ENCODE measurements at regions not wholly inside any gene's neighbourhood (a gene's known extent, or its start where the extent isn't known, plus 50 kb on each side); places are given as distances from the start of the nearest gene placed in this dataset.

GRCh38 chr2:185347445-185347844 is 391.2 kb upstream of the FSIP2 start:
- Histone ChIP-seq H2BK12ac (ENCODE audit: low read length) (no peak overlapping the region), H2BK5ac (ENCODE audit: low read depth, low read length, poor library complexity) (no peak overlapping the region), H4K91ac (ENCODE audit: low read depth, low read length) (no peak overlapping the region), H3K4ac (ENCODE audit: low read depth, low read length) (no peak overlapping the region), H2BK120ac (ENCODE audit: insufficient read depth, low read length, poor library complexity) (no peak overlapping the region), H3K4me1 (ENCODE audit: control insufficient read depth in 1 of 2, insufficient read depth in 2 of 2, low read length in 2 of 2) (no peaks in the 10 kb centered on the region), H2AK5ac (ENCODE audit: low read length) (no peak overlapping the region), H2AFZ (ENCODE audit: insufficient read depth, low read length, poor library complexity) (no peak overlapping the region), H3K4me3 (ENCODE audit: low read depth, low read length) (no peak overlapping the region), H3K27ac (ENCODE audit: low read depth, low read length) (no peak overlapping the region), H3K23ac (ENCODE audit: low read length) (no peak overlapping the region), H3K79me2 (ENCODE audit: control insufficient read depth, insufficient read depth, low read length, poor library complexity) (no peaks in the 10 kb centered on the region), H3K79me1 (ENCODE audit: low read length) (no peaks in the 10 kb centered on the region), H3K9ac (ENCODE audit: low read length) (no peak overlapping the region), H3K18ac (ENCODE audit: low read length) (no peak overlapping the region), H4K8ac (ENCODE audit: low read depth, low read length) (no peak overlapping the region), H3K9me3 (ENCODE audit: insufficient read depth, low read depth, low read length) (no peaks in the 10 kb centered on the region), H3K36me3 (ENCODE audit: control insufficient read depth in 1 of 2, insufficient read depth in 2 of 2, low read length in 2 of 2) (no peaks in the 10 kb centered on the region), H4K12ac (ENCODE audit: low read depth, low read length) (no peak overlapping the region), H3K27me3 (ENCODE audit: insufficient read depth, low read length) (no peaks in the 10 kb centered on the region), H3K4me2 (ENCODE audit: low read length) (no peak overlapping the region), H3K14ac (ENCODE audit: low read length) (no peak overlapping the region)
- DNase-seq: no peak
- WGBS (ENCODE audit: extremely low coverage, insufficient coverage, insufficient read length): no CpG with 5 or more reads among the region's 2 CpGs

- Histone ChIP-seq H4K8ac (ENCODE audit: low read depth, low read length) (no peak overlapping the region), H2AFZ (ENCODE audit: insufficient read depth, low read length, poor library complexity) (no peak overlapping the region), H3K4ac (ENCODE audit: low read depth, low read length) (no peak overlapping the region), H2BK5ac (ENCODE audit: low read depth, low read length, poor library complexity) (no peak overlapping the region), H3K14ac (ENCODE audit: low read length) (no peak overlapping the region), H3K9ac (ENCODE audit: low read length) (no peak overlapping the region), H3K4me1 (ENCODE audit: control insufficient read depth in 1 of 2, insufficient read depth in 2 of 2, low read length in 2 of 2) (no peaks in the 10 kb centered on the region), H3K18ac (ENCODE audit: low read length) (no peak overlapping the region), H3K27me3 (ENCODE audit: insufficient read depth, low read length) (no peaks in the 10 kb centered on the region), H3K9me3 (ENCODE audit: insufficient read depth, low read depth, low read length) (no peaks in the 10 kb centered on the region), H3K23ac (ENCODE audit: low read length) (no peak overlapping the region), H2BK120ac (ENCODE audit: insufficient read depth, low read length, poor library complexity) (no peak overlapping the region), H4K91ac (ENCODE audit: low read depth, low read length) (no peak overlapping the region), H3K79me1 (ENCODE audit: low read length) (no peaks in the 10 kb centered on the region), H4K12ac (ENCODE audit: low read depth, low read length) (no peak overlapping the region), H2AK5ac (ENCODE audit: low read length) (no peak overlapping the region), H3K36me3 (ENCODE audit: control insufficient read depth in 1 of 2, insufficient read depth in 2 of 2, low read length in 2 of 2) (no peaks in the 10 kb centered on the region), H3K4me2 (ENCODE audit: low read length) (no peak overlapping the region), H3K4me3 (ENCODE audit: low read depth, low read length) (no peak overlapping the region), H3K79me2 (ENCODE audit: control insufficient read depth, insufficient read depth, low read length, poor library complexity) (no peaks in the 10 kb centered on the region), H2BK12ac (ENCODE audit: low read length) (no peak overlapping the region), H3K27ac (ENCODE audit: low read depth, low read length) (no peak overlapping the region)
- no CpG with 5 or more reads among the region's 3 CpGs for WGBS (ENCODE audit: extremely low coverage, insufficient coverage, insufficient read length)
- no peak for DNase-seq
Measured at GRCh38 chr2:185360776-185361175, 377.8 kb upstream of the FSIP2 start.

GRCh38 chr2:185372188-185372587 is 366.4 kb upstream of the FSIP2 start:
- Histone ChIP-seq H3K27ac (ENCODE audit: low read depth, low read length) (no peak overlapping the region), H4K91ac (ENCODE audit: low read depth, low read length) (no peak overlapping the region), H2AK5ac (ENCODE audit: low read length) (no peak overlapping the region), H3K79me1 (ENCODE audit: low read length) (no peaks in the 10 kb centered on the region), H2BK5ac (ENCODE audit: low read depth, low read length, poor library complexity) (no peak overlapping the region), H4K12ac (ENCODE audit: low read depth, low read length) (no peak overlapping the region), H3K27me3 (ENCODE audit: insufficient read depth, low read length) (no peaks in the 10 kb centered on the region), H3K4me1 (ENCODE audit: control insufficient read depth in 1 of 2, insufficient read depth in 2 of 2, low read length in 2 of 2) (no peaks in the 10 kb centered on the region), H3K23ac (ENCODE audit: low read length) (no peak overlapping the region), H3K4ac (ENCODE audit: low read depth, low read length) (no peak overlapping the region), H3K14ac (ENCODE audit: low read length) (no peak overlapping the region), H2BK120ac (ENCODE audit: insufficient read depth, low read length, poor library complexity) (no peak overlapping the region), H3K36me3 (ENCODE audit: control insufficient read depth in 1 of 2, insufficient read depth in 2 of 2, low read length in 2 of 2) (no peaks in the 10 kb centered on the region), H3K9me3 (ENCODE audit: insufficient read depth, low read depth, low read length) (peaks cover 1% of the 10 kb centered on the region), H3K4me3 (ENCODE audit: low read depth, low read length) (no peak overlapping the region), H3K18ac (ENCODE audit: low read length) (no peak overlapping the region), H3K4me2 (ENCODE audit: low read length) (no peak overlapping the region), H3K79me2 (ENCODE audit: control insufficient read depth, insufficient read depth, low read length, poor library complexity) (no peaks in the 10 kb centered on the region), H4K8ac (ENCODE audit: low read depth, low read length) (no peak overlapping the region), H2AFZ (ENCODE audit: insufficient read depth, low read length, poor library complexity) (no peak overlapping the region), H2BK12ac (ENCODE audit: low read length) (no peak overlapping the region), H3K9ac (ENCODE audit: low read length) (no peak overlapping the region)
- no peak for DNase-seq
- whole genome bisulfite sequencing (ENCODE audit: extremely low coverage, insufficient coverage, insufficient read length): no CpG with 5 or more reads among the region's 3 CpGs

GRCh38 chr2:185373229-185373628 is 365.4 kb upstream of the FSIP2 start:
- no peaks in the 10 kb centered on the region for H3K36me3 ChIP-seq (ENCODE audit: control insufficient read depth in 1 of 2, insufficient read depth in 2 of 2, low read length in 2 of 2)
- no peak overlapping the region for H3K18ac ChIP-seq (ENCODE audit: low read length)
- DNase-seq: no peak
- no peak overlapping the region for H2AFZ ChIP-seq (ENCODE audit: insufficient read depth, low read length, poor library complexity)
- peaks cover 2% of the 10 kb centered on the region for H3K9me3 ChIP-seq (ENCODE audit: insufficient read depth, low read depth, low read length)
- H2BK120ac ChIP-seq (ENCODE audit: insufficient read depth, low read length, poor library complexity): no peak overlapping the region
- H3K79me2 ChIP-seq (ENCODE audit: control insufficient read depth, insufficient read depth, low read length, poor library complexity): no peaks in the 10 kb centered on the region
- no peak overlapping the region for H3K4me2 ChIP-seq (ENCODE audit: low read length)
- no peak overlapping the region for H4K91ac ChIP-seq (ENCODE audit: low read depth, low read length)
- no CpG with 5 or more reads among the region's 2 CpGs for WGBS (ENCODE audit: extremely low coverage, insufficient coverage, insufficient read length)
- no peak overlapping the region for H3K14ac ChIP-seq (ENCODE audit: low read length)
- no peak overlapping the region for H4K8ac ChIP-seq (ENCODE audit: low read depth, low read length)
- no peaks in the 10 kb centered on the region for H3K4me1 ChIP-seq (ENCODE audit: control insufficient read depth in 1 of 2, insufficient read depth in 2 of 2, low read length in 2 of 2)
- no peak overlapping the region for H3K4me3 ChIP-seq (ENCODE audit: low read depth, low read length)
- H2BK12ac ChIP-seq (ENCODE audit: low read length): no peak overlapping the region
- H3K23ac ChIP-seq (ENCODE audit: low read length): no peak overlapping the region
- H2AK5ac ChIP-seq (ENCODE audit: low read length): no peak overlapping the region
- no peak overlapping the region for H3K27ac ChIP-seq (ENCODE audit: low read depth, low read length)
- H3K9ac ChIP-seq (ENCODE audit: low read length): no peak overlapping the region
- no peak overlapping the region for H4K12ac ChIP-seq (ENCODE audit: low read depth, low read length)
- no peaks in the 10 kb centered on the region for H3K27me3 ChIP-seq (ENCODE audit: insufficient read depth, low read length)
- H2BK5ac ChIP-seq (ENCODE audit: low read depth, low read length, poor library complexity): no peak overlapping the region
- H3K4ac ChIP-seq (ENCODE audit: low read depth, low read length): no peak overlapping the region
- H3K79me1 ChIP-seq (ENCODE audit: low read length): no peaks in the 10 kb centered on the region

Data from trophoblast cell (in vitro differentiated cells and primary cell).